ENCODE measurements at regions not wholly inside any gene's neighbourhood (a gene's known extent, or its start where the extent isn't known, plus 50 kb on each side); places are given as distances from the start of the nearest gene placed in this dataset.
"Not testable (repeated sequence)": the region's sequence is repeated elsewhere in the genome, so short reads cannot be mapped to it uniquely, and the experiment has no call there.

DNA sequence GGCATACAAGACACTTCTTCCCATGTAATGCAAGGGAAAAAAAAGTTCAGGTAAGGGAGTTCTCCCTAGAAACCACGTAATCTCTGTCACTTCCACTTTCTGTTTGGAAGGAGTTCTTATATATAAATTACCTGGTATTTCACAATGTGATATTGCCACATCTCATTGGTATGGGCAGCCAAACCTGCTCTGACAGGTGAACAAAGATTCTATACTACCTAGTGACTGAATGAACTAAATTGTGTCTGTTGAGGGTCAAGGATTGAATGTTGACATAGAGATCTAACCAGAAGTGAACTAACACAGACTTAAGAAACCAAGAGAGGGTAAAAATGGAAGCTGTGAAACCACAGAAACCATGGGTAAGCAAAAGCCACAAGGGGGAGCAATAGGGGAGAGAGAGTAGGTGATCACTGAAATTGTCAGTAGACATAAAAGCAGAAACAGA is 161.3 kb downstream of the RPL10L start:
- no peak overlapping the region for H3K27ac ChIP-seq
- H3K27me3 ChIP-seq (replicated peaks): no peaks in the 10 kb centered on the region
- no peaks in the 10 kb centered on the region for H3K4me1 ChIP-seq (replicated peaks)
- peak in 1 of 2 experiments; percentile 1 for DNase-seq (ENCODE audit: low read depth in 1 of 2, low spot score in 2 of 2)
- H3K4me3 ChIP-seq: no peak overlapping the region
- H3K36me3 ChIP-seq: no peaks in the 10 kb centered on the region
- H3K9me3 ChIP-seq (replicated peaks): no peaks in the 10 kb centered on the region

DNA sequence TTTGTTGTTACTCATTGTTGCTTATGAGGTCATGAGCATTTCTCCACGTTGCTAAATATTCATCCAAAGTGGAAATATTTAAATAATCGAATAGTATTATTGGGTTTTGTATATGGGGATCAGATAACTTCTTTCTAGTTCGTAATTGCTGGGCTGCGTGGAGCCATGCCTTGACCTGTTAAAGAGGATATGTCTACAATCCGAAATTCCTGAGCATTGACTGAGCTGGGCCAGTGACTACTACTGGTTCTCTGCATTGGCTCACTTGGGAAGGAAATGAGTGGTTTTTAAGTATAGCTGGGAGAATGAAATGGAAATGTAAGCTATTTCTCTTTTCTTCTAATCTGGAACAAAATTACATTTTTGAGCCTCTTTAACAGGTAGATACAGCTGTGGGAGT is 163.2 kb downstream of the RPL10L start:
- Histone ChIP-seq H3K27me3 (replicated peaks) (no peaks in the 10 kb centered on the region), H3K27ac (no peak overlapping the region), H3K36me3 (no peaks in the 10 kb centered on the region), H3K4me3 (no peak overlapping the region), H3K4me1 (replicated peaks) (no peaks in the 10 kb centered on the region), H3K9me3 (replicated peaks) (no peaks in the 10 kb centered on the region)
- DNase-seq (ENCODE audit: low read depth in 1 of 2, low spot score in 2 of 2): no peak

- Histone ChIP-seq H3K27me3 (replicated peaks) (no peaks in the 10 kb centered on the region), H3K4me1 (replicated peaks) (no peaks in the 10 kb centered on the region), H3K4me3 (no peak overlapping the region), H3K27ac (no peak overlapping the region), H3K36me3 (no peaks in the 10 kb centered on the region), H3K9me3 (replicated peaks) (no peaks in the 10 kb centered on the region)
- no peak for DNase-seq (ENCODE audit: low read depth in 1 of 2, low spot score in 2 of 2)
Measured at GRCh38 chr14:46487582-46488350, 163.8 kb downstream of the RPL10L start.

- DNase-seq (ENCODE audit: low read depth in 1 of 2, low spot score in 2 of 2): no peak
- Histone ChIP-seq H3K27me3 (replicated peaks) (no peaks in the 10 kb centered on the region), H3K4me3 (no peak overlapping the region), H3K9me3 (replicated peaks) (no peaks in the 10 kb centered on the region), H3K4me1 (replicated peaks) (no peaks in the 10 kb centered on the region), H3K27ac (no peak overlapping the region), H3K36me3 (no peaks in the 10 kb centered on the region)
Measured at GRCh38 chr14:46482200-46482599, 169.4 kb downstream of the RPL10L start.

DNA sequence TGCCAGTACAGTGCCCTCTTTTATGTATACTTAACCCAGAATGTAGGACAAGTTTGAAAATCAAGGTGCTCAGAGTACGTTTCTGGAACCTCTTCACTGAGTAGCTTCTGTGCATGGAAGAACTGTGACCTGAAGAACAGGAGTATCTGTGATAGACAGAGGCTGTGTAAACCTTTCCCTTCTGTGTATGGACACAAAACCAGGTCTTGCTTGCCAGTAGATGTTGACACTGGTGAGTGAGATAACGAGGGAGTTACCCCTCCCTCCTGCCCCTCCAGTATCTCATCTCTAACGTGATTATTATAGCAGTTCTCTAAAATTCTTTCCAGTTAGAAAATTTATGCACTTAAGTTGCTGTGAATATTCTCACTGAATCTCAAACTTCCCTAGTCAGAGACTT is 170.8 kb downstream of the RPL10L start:
- no peak for DNase-seq (ENCODE audit: low read depth in 1 of 2, low spot score in 2 of 2)
- H3K36me3 ChIP-seq: no peaks in the 10 kb centered on the region
- no peaks in the 10 kb centered on the region for H3K4me1 ChIP-seq (replicated peaks)
- no peaks in the 10 kb centered on the region for H3K27me3 ChIP-seq (replicated peaks)
- H3K9me3 ChIP-seq (replicated peaks): no peaks in the 10 kb centered on the region
- no peak overlapping the region for H3K27ac ChIP-seq
- H3K4me3 ChIP-seq: no peak overlapping the region

DNA sequence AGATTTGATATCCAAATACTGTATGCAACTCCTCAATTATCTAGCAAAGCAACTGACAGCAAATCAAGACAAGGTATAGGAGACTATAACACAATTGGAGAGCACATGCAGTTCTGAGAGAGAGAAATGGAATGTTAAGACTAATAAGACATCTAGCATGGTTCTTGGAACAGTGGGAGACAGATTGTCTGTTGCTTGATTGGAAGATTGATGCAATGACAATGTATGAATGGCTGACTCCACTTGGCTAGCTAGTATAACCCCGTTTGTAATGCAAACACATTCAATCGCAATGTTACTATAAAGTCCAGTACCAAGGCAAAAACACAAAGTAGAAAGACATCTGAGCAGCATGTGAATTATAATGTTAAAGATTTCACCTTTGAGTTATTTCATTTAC is 179.3 kb downstream of the RPL10L start:
- DNase-seq (ENCODE audit: low read depth in 1 of 2, low spot score in 2 of 2): no peak
- H3K4me1 ChIP-seq (replicated peaks): no peaks in the 10 kb centered on the region
- H3K27ac ChIP-seq: no peak overlapping the region
- H3K27me3 ChIP-seq (replicated peaks): no peaks in the 10 kb centered on the region
- H3K4me3 ChIP-seq: no peak overlapping the region
- no peaks in the 10 kb centered on the region for H3K36me3 ChIP-seq
- H3K9me3 ChIP-seq (replicated peaks): no peaks in the 10 kb centered on the region

DNA sequence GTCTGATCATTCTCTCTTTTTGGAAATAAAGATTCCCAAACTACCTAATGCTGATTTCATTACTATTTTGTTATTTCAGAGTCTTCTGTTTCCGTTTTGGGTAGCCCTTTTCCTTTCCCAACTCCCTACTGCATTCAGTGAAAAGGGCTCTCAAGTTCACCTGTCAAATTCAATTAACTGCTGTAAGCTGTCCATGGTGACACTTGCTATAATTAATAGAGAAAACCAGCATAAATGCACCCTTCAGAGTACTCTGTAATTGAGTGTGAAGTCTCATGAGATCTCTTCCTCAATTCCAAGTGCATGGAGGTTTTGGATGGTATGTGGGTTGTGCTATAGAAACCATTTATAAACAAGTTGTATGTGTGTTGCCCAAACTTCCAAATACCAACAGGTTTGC is 187.2 kb downstream of the RPL10L start:
- no peak for DNase-seq (ENCODE audit: low read depth in 1 of 2, low spot score in 2 of 2)
- H3K27ac ChIP-seq: no peak overlapping the region
- no peaks in the 10 kb centered on the region for H3K9me3 ChIP-seq (replicated peaks)
- H3K36me3 ChIP-seq: no peaks in the 10 kb centered on the region
- H3K27me3 ChIP-seq (replicated peaks): no peaks in the 10 kb centered on the region
- H3K4me1 ChIP-seq (replicated peaks): no peaks in the 10 kb centered on the region
- H3K4me3 ChIP-seq: no peak overlapping the region

GRCh38 chr14:46451800-46452199 is 199.8 kb downstream of the RPL10L start:
- Histone ChIP-seq H3K4me1 (replicated peaks) (no peaks in the 10 kb centered on the region), H3K9me3 (replicated peaks) (no peaks in the 10 kb centered on the region; the same call in 1 of the 2 replicates), H3K27me3 (replicated peaks) (no peaks in the 10 kb centered on the region), H3K27ac (no peak overlapping the region), H3K36me3 (no peaks in the 10 kb centered on the region), H3K4me3 (no peak overlapping the region)
- DNase-seq (ENCODE audit: low read depth in 1 of 2, low spot score in 2 of 2): no peak

- H3K27me3 ChIP-seq (replicated peaks): no peaks in the 10 kb centered on the region
- H3K36me3 ChIP-seq: no peaks in the 10 kb centered on the region
- H3K4me3 ChIP-seq: no peak overlapping the region
- no peaks in the 10 kb centered on the region; the same call in 1 of the 2 replicates for H3K9me3 ChIP-seq (replicated peaks)
- H3K27ac ChIP-seq: no peak overlapping the region
- DNase-seq (ENCODE audit: low read depth in 1 of 2, low spot score in 2 of 2): no peak
- no peaks in the 10 kb centered on the region for H3K4me1 ChIP-seq (replicated peaks)
Measured at GRCh38 chr14:46444666-46445065, 206.9 kb downstream of the RPL10L start.

- H3K9me3 ChIP-seq (replicated peaks): no peaks in the 10 kb centered on the region
- no peak overlapping the region for H3K27ac ChIP-seq
- H3K4me1 ChIP-seq (replicated peaks): no peaks in the 10 kb centered on the region
- no peak overlapping the region for H3K4me3 ChIP-seq
- no peak for DNase-seq (ENCODE audit: low read depth in 1 of 2, low spot score in 2 of 2)
- no peaks in the 10 kb centered on the region for H3K27me3 ChIP-seq (replicated peaks)
- no peaks in the 10 kb centered on the region for H3K36me3 ChIP-seq
Measured at GRCh38 chr14:46433381-46433780, 218.2 kb downstream of the RPL10L start.

DNA sequence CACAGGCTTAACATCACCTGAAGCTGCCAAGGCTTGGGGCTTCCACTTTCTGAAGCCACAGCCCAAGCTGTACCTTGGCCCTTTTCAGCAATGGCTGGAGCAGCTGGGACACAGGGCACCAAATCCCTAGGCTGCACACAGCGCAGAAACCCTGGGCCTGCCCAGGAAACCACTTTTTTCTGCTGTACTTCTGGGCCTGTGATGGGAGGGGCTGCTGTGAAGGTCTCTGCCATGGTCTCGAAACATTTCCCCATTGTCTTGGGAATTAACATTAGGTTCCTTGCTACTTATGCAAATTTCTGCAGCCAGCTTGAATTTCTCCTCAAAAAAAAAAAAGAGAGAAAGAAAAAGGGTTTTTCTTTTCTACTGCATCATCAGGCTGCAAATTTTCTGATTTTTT is 219.1 kb downstream of the RPL10L start:
- no peaks in the 10 kb centered on the region for H3K4me1 ChIP-seq (replicated peaks)

GRCh38 chr14:46417066-46417465 is 234.5 kb downstream of the RPL10L start:
- DNase-seq (ENCODE audit: low read depth in 1 of 2, low spot score in 2 of 2): no peak
- Histone ChIP-seq H3K36me3 (no peaks in the 10 kb centered on the region), H3K4me3 (no peak overlapping the region), H3K27me3 (replicated peaks) (no peaks in the 10 kb centered on the region), H3K9me3 (replicated peaks) (no peaks in the 10 kb centered on the region), H3K27ac (no peak overlapping the region), H3K4me1 (replicated peaks) (no peaks in the 10 kb centered on the region)

More for the DNA sequence above, 219.1 kb downstream of the RPL10L start:
- no peaks in the 10 kb centered on the region for H3K27me3 ChIP-seq (replicated peaks)
- no peak overlapping the region for H3K27ac ChIP-seq
- no peak overlapping the region for H3K4me3 ChIP-seq
- H3K36me3 ChIP-seq: no peaks in the 10 kb centered on the region
- no peaks in the 10 kb centered on the region for H3K9me3 ChIP-seq (replicated peaks)
- DNase-seq (ENCODE audit: low read depth in 1 of 2, low spot score in 2 of 2): no peak

DNA sequence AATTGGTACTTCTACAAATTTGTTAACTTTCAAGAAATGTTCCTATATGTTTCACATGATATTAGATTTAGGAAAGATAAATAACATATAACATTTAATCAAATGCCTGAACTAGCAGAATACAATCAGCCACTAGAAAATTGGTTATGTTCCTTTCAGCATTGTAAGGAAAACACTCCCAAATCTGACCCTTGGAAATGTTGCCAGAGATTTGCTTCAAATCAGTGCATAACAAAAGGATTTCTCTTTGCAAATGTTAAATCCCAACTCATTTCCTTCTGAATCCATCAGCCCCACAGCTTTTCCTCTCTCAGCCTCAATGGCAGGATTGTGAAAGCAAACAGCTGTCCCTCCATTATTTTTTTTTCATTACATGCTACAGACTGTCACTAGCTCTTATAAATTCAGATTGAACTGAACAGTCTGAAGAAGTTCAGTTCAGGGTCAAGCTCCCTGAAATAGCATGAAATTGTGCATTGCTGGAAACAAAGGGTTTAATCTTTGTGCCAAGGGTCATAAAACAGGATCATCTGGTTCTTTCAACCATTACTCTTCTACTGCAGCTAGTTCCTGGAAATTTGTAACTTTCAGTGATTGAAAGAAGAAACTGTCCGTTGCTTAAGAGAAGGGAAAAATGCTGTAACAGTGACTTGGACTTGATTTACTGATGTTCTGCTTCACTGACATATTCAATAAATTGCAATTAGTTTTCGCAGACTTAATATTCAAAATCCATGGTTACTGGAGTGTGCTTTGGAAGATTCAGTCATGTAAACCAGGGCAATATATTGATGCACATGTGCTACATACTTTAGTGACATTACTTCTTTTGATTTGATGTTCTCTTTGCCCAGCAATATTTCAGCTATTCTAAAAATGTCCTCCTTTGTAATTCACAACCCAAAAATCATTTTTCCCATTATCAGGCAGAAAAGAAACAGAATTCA is 246.4 kb downstream of the RPL10L start:
- DNase-seq (ENCODE audit: low read depth in 1 of 2, low spot score in 2 of 2): no peak
- Histone ChIP-seq H3K27me3 (replicated peaks) (no peaks in the 10 kb centered on the region), H3K27ac (no peak overlapping the region), H3K9me3 (replicated peaks) (no peaks in the 10 kb centered on the region), H3K4me3 (no peak overlapping the region), H3K36me3 (no peaks in the 10 kb centered on the region), H3K4me1 (replicated peaks) (no peaks in the 10 kb centered on the region)

DNA sequence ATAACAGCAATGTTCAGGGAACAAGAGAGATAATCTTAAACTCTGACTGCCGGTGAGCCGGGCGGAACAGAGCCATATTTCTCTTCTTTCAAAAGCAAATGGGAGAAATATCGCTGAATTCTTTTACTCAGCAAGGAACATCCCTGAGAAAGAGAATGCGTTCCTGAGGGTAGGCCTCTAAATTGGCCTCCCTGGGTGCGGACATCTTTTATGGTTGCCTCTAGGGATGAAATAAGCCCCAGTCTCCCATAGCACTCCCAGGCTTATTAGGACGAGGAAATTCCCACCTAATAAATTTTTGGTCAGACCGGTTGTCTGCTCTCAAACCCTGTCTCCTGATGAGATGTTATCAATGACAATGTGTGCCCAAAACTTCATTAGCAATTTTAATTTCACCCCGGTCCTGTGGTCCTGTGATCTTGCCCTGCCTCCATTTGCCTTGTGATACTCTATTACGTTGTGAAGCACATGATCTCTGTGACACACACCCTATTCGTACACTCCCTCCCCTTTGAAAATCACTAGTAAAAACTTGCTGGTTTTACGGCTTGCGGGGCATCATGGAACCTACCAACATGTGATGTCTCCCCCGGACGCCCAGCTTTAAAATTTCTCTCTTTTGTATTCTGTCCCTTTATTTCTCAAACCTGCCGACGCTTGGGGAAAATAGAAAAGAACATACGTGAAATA is 249.4 kb downstream of the RPL10L start:
- not testable (repeated sequence) for H3K27ac ChIP-seq; DNase-seq (ENCODE audit: low read depth in 1 of 2, low spot score in 2 of 2); H3K9me3 ChIP-seq (replicated peaks); H3K4me3 ChIP-seq; H3K27me3 ChIP-seq (replicated peaks); H3K36me3 ChIP-seq; H3K4me1 ChIP-seq (replicated peaks)

All from SJSA1 (cell line).